ENCODE measurements at regions not wholly inside any gene's neighbourhood (a gene's known extent, or its start where the extent isn't known, plus 50 kb on each side); places are given as distances from the start of the nearest gene placed in this dataset.

DNA sequence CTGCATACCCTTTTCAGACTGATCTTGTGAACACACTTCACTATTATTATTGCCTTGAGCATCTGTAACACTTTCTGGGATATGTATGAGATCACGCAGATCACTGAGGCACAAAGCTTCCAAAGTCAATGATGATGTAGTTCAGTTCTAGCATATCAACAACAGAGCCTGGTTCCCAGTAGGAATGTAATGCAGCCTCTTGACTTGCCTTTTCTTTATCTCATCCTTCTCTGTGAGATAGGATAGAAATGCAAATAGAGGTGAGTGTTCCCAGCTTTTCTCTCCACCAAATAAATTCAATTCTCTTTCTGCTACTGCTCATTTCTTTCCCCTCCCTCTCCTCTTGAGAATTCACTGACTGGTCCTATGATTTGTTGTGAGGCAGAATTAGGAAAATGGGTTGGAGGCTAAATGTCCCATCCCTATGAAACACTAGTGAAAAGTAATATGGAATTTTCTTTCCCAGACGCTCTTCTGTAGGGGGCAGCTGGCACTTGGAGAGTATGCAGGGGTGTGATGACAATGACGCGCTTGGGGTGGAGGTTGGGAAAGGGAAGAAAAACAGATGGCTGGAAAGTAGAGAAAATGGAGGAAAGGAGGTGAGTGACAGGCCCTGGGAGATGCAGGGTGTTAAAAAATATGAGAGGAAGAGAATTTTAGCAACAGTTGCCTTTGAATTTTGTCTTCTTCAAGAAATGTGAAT, 96.0 kb upstream of the TMTC1 start:
- TF ChIP-seq RCOR1 (IDR thresholded peaks at IDR 0.05; ENCODE audit: low read depth, low read length): no peak
- no peak for TF ChIP-seq MAFK (IDR thresholded peaks at IDR 0.05; ENCODE audit: partially characterized antibody)
- TF ChIP-seq, protein P1, sequence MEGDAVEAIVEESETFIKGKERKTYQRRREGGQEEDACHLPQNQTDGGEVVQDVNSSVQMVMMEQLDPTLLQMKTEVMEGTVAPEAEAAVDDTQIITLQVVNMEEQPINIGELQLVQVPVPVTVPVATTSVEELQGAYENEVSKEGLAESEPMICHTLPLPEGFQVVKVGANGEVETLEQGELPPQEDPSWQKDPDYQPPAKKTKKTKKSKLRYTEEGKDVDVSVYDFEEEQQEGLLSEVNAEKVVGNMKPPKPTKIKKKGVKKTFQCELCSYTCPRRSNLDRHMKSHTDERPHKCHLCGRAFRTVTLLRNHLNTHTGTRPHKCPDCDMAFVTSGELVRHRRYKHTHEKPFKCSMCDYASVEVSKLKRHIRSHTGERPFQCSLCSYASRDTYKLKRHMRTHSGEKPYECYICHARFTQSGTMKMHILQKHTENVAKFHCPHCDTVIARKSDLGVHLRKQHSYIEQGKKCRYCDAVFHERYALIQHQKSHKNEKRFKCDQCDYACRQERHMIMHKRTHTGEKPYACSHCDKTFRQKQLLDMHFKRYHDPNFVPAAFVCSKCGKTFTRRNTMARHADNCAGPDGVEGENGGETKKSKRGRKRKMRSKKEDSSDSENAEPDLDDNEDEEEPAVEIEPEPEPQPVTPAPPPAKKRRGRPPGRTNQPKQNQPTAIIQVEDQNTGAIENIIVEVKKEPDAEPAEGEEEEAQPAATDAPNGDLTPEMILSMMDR (IDR thresholded peaks at IDR 0.05): no peak
- no peak for TF ChIP-seq CBX8 (IDR thresholded peaks at IDR 0.05)
- TF ChIP-seq, protein P2, sequence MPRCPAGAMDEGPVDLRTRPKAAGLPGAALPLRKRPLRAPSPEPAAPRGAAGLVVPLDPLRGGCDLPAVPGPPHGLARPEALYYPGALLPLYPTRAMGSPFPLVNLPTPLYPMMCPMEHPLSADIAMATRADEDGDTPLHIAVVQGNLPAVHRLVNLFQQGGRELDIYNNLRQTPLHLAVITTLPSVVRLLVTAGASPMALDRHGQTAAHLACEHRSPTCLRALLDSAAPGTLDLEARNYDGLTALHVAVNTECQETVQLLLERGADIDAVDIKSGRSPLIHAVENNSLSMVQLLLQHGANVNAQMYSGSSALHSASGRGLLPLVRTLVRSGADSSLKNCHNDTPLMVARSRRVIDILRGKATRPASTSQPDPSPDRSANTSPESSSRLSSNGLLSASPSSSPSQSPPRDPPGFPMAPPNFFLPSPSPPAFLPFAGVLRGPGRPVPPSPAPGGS (IDR thresholded peaks at IDR 0.05): no peak
- no peak for TF ChIP-seq NPAS2 (CRISPR knock-in tag; IDR thresholded peaks at IDR 0.05; ENCODE audit: borderline replicate concordance)
- no peak for TF ChIP-seq ESRRA (IDR thresholded peaks at IDR 0.05; ENCODE audit: borderline replicate concordance, low read length)
- no peak for TF ChIP-seq EP300 (IDR thresholded peaks at IDR 0.05)
- TF ChIP-seq, protein P3, sequence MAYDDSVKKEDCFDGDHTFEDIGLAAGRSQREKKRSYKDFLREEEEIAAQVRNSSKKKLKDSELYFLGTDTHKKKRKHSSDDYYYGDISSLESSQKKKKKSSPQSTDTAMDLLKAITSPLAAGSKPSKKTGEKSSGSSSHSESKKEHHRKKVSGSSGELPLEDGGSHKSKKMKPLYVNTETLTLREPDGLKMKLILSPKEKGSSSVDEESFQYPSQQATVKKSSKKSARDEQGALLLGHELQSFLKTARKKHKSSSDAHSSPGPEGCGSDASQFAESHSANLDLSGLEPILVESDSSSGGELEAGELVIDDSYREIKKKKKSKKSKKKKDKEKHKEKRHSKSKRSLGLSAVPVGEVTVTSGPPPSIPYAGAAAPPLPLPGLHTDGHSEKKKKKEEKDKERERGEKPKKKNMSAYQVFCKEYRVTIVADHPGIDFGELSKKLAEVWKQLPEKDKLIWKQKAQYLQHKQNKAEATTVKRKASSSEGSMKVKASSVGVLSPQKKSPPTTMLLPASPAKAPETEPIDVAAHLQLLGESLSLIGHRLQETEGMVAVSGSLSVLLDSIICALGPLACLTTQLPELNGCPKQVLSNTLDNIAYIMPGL (CRISPR knock-in tag; IDR thresholded peaks at IDR 0.05; ENCODE audit: borderline replicate concordance): no peak

Data from A549 (cell line).